H1 (cell line): ENCODE measurements at regions not wholly inside any gene's neighbourhood (a gene's known extent, or its start where the extent isn't known, plus 50 kb on each side); places are given as distances from the start of the nearest gene placed in this dataset.

Source experiments
- CTCF ChIA-PET: fragments of 300-600 bp; sonication (Branson Sonifier 250); formaldehyde crosslinking; loops from one replicate; lab custom pipeline; 2021; ENCODE audit not compliant: partially characterized antibody; lab: Charles Lee
- POLR2A ChIA-PET: fragments of 300-600 bp; sonication (Branson Sonifier 250); formaldehyde crosslinking; loops from one replicate; lab custom pipeline; 2021; ENCODE audit warnings: inconsistent platforms; ENCODE audit not compliant: partially characterized antibody; lab: Charles Lee
- DNase-seq, 2 experiments: peaks; one replicate each; pipeline versions ENCODE4 v3.0.0 to v3.0.0-alpha.2; 2010 to 2022; ENCODE audit warnings: low spot score in 2 of 2, low read depth in 1 of 2, mixed read lengths in 1 of 2
- FAIRE-seq: peaks from 2 replicates; lab custom pipeline; 2011; peaks lifted over from hg19 to GRCh38; lab: Jason Lieb, UNC
- H2AFZ ChIP-seq: 2 replicates; pipeline ENCODE4 v1.8.1; 2012; ENCODE audit warnings: low read length, inconsistent platforms
- H2AK5ac ChIP-seq: 2 replicates; pipeline ENCODE4 v1.6.1; 2013; ENCODE audit warnings: low read depth, low read length
- H2BK120ac ChIP-seq: replicated peaks from 2 replicates; pipeline ENCODE3; 2013; ENCODE audit warnings: low read depth, low read length, inconsistent platforms
- H2BK12ac ChIP-seq: 2 replicates; pipeline ENCODE4 v1.6.1; 2013; ENCODE audit warnings: low read depth, low read length
- H2BK15ac ChIP-seq: 2 replicates; pipeline ENCODE4 v1.6.1; 2013; ENCODE audit warnings: low read length
- H2BK20ac ChIP-seq: 2 replicates; pipeline ENCODE4 v1.6.1; 2013; ENCODE audit warnings: low read length
- H2BK5ac ChIP-seq: 2 replicates; pipeline ENCODE4 v1.6.1; 2013; ENCODE audit warnings: low read depth, low read length
- H3K14ac ChIP-seq: 2 replicates; pipeline ENCODE4 v1.6.1; 2013; ENCODE audit warnings: inconsistent platforms; ENCODE audit not compliant: insufficient read length
- H3K18ac ChIP-seq: 2 replicates; pipeline ENCODE4 v1.6.1; 2013; ENCODE audit warnings: low read length; ENCODE audit errors: extremely low read depth
- H3K23ac ChIP-seq: 2 replicates; pipeline ENCODE4 v1.6.1; 2013; ENCODE audit warnings: inconsistent platforms; ENCODE audit not compliant: insufficient read length
- H3K23me2 ChIP-seq: 2 replicates; pipeline ENCODE4 v1.6.1; 2013; ENCODE audit warnings: low read depth, low read length
- H3K27ac ChIP-seq: 2 replicates; pipeline ENCODE4 v1.6.1; 2011; ENCODE audit warnings: low read depth, low read length, inconsistent platforms
- H3K27me3 ChIP-seq, 4 experiments: replicated peaks in 1 of 4; 1 replicate in 1 of 4; 2 replicates in 3 of 4; pipeline versions ENCODE4 v1.6.1 to v1.8.1; 2011 to 2013; ENCODE audit warnings: low read length in 3 of 4, mild to moderate bottlenecking in 3 of 4, inconsistent platforms in 2 of 4, mixed read lengths in 2 of 4, moderate library complexity in 1 of 4; ENCODE audit not compliant: control insufficient read depth in 3 of 4, insufficient read depth in 3 of 4; ENCODE audit errors: extremely low read depth in 1 of 4
- H3K36me3 ChIP-seq, 4 experiments: 2 replicates each; pipeline versions ENCODE4 v1.6.1 to v1.8.1; 2011 to 2013; ENCODE audit warnings: mild to moderate bottlenecking in 4 of 4, low read length in 3 of 4, moderate library complexity in 2 of 4, control low read depth in 1 of 4, inconsistent platforms in 1 of 4; ENCODE audit not compliant: insufficient read depth in 4 of 4, control insufficient read depth in 2 of 4
- H3K4ac ChIP-seq: replicated peaks from 2 replicates; pipeline ENCODE3; 2013; ENCODE audit warnings: low read length, low read depth, mixed read lengths, inconsistent platforms; ENCODE audit not compliant: insufficient read length
- H3K4me1 ChIP-seq, 4 experiments: replicated peaks in 1 of 4; 1 replicate in 1 of 4; 2 replicates in 3 of 4; pipeline versions ENCODE4 v1.6.1 to v1.8.1; 2011 to 2013; ENCODE audit warnings: low read length in 3 of 4, inconsistent platforms in 2 of 4, mixed read lengths in 1 of 4; ENCODE audit not compliant: insufficient read depth in 4 of 4, control insufficient read depth in 3 of 4
- H3K4me2 ChIP-seq, 2 experiments: 2 replicates each; pipeline versions ENCODE4 v1.6.1 to v1.8.1; 2011 to 2013; ENCODE audit warnings: low read depth in 2 of 2, low read length in 2 of 2, control low read depth in 1 of 2, inconsistent platforms in 1 of 2, mild to moderate bottlenecking in 1 of 2; ENCODE audit not compliant: insufficient read depth in 1 of 2
- H3K4me3 ChIP-seq, 4 experiments: fragments of 200-600, 300-600 bp in 1 of 4; sonication (generic), shearing (Covaris generic), sonication (Bioruptor Twin) in 1 of 4; 2 replicates each; pipeline versions ENCODE4 v1.5.1 to v1.8.1; 2011 to 2016; ENCODE audit warnings: low read length in 4 of 4, low read depth in 3 of 4, control low read depth in 2 of 4, inconsistent platforms in 2 of 4, mild to moderate bottlenecking in 2 of 4, mixed read lengths in 1 of 4, moderate library complexity in 1 of 4; ENCODE audit not compliant: insufficient read depth in 2 of 4; ENCODE audit errors: extremely low read depth in 1 of 4
- H3K56ac ChIP-seq: replicated peaks from 2 replicates; pipeline ENCODE3; 2013; ENCODE audit warnings: low read depth, mild to moderate bottlenecking, mixed read lengths, low read length, inconsistent platforms; ENCODE audit not compliant: insufficient read length
- H3K79me1 ChIP-seq: 2 replicates; pipeline ENCODE4 v1.6.1; 2013; ENCODE audit warnings: low read depth, low read length, control low read depth
- H3K79me2 ChIP-seq, 2 experiments: 2 replicates each; pipeline versions ENCODE4 v1.6.1 to v1.8.1; 2012 to 2013; ENCODE audit warnings: low read length in 2 of 2, mild to moderate bottlenecking in 2 of 2, inconsistent platforms in 1 of 2; ENCODE audit not compliant: insufficient read depth in 2 of 2, control insufficient read depth in 1 of 2
- H3K9ac ChIP-seq, 4 experiments: replicated peaks in 1 of 4; 1 replicate in 1 of 4; 2 replicates in 3 of 4; pipeline versions ENCODE4 v1.6.1 to v1.8.1; 2011 to 2013; ENCODE audit warnings: low read depth in 3 of 4, low read length in 3 of 4, control low read depth in 2 of 4, mild to moderate bottlenecking in 2 of 4, moderate library complexity in 2 of 4, inconsistent platforms in 1 of 4; ENCODE audit errors: extremely low read depth in 1 of 4
- H3K9me3 ChIP-seq, 2 experiments: 2 replicates each; pipeline versions ENCODE4 v1.6.1 to v1.8.1; 2012 to 2013; ENCODE audit warnings: mild to moderate bottlenecking in 2 of 2, moderate library complexity in 2 of 2, control low read depth in 1 of 2, inconsistent platforms in 1 of 2, low read depth in 1 of 2, low read length in 1 of 2, mixed read lengths in 1 of 2; ENCODE audit not compliant: insufficient read depth in 2 of 2
- H4K20me1 ChIP-seq, 2 experiments: replicated peaks in 1 of 2; 2 replicates each; pipeline versions ENCODE3 to v1.8.1; 2011 to 2013; ENCODE audit warnings: inconsistent platforms in 2 of 2, low read length in 2 of 2, mild to moderate bottlenecking in 1 of 2; ENCODE audit not compliant: insufficient read depth in 2 of 2, control insufficient read depth in 1 of 2
- H4K5ac ChIP-seq: 2 replicates; pipeline ENCODE4 v1.6.1; 2013; ENCODE audit warnings: low read length, low read depth, mixed read lengths, inconsistent platforms; ENCODE audit not compliant: insufficient read length
- H4K8ac ChIP-seq: 2 replicates; pipeline ENCODE4 v1.8.0; 2013; ENCODE audit warnings: mild to moderate bottlenecking, moderate library complexity, low read length, inconsistent platforms; ENCODE audit not compliant: insufficient read depth; ENCODE audit errors: extremely low read depth
- H4K91ac ChIP-seq: replicated peaks from 2 replicates; pipeline ENCODE3; 2013; ENCODE audit warnings: low read length, mixed read lengths, inconsistent platforms; ENCODE audit not compliant: insufficient read length
- CBX8 ChIP-seq: fragments of 300-800, 300-1000 bp; sonication (generic); IDR thresholded peaks from 2 replicates; pipeline ENCODE4 v1.7.1; 2016; ENCODE audit warnings: low read depth, low read length, borderline replicate concordance
- CEBPB ChIP-seq: IDR thresholded peaks from 2 replicates; pipeline ENCODE4 v1.6.1; 2012; ENCODE audit warnings: low read depth, low read length
- CTCF ChIP-seq, 3 experiments: IDR thresholded peaks; 1 replicate in 2 of 3; 2 replicates in 1 of 3; pipeline versions ENCODE4 v1.5.1 to v1.6.1; 2011; ENCODE audit warnings: low read length in 3 of 3, mild to moderate bottlenecking in 3 of 3, inconsistent platforms in 2 of 3, low read depth in 1 of 3, moderate library complexity in 1 of 3; ENCODE audit not compliant: insufficient read depth in 1 of 3; ENCODE audit errors: control extremely low read depth in 1 of 3
- EP300 ChIP-seq, 2 experiments: IDR thresholded peaks; 1 replicate in 1 of 2; 2 replicates in 1 of 2; pipeline ENCODE4 v1.6.1; 2011 to 2012; ENCODE audit warnings: low read depth in 2 of 2, low read length in 2 of 2, mild to moderate bottlenecking in 2 of 2, borderline replicate concordance in 1 of 2, inconsistent platforms in 1 of 2, moderate library complexity in 1 of 2
- JUN ChIP-seq: IDR thresholded peaks from 2 replicates; pipeline ENCODE4 v1.6.1; 2011; ENCODE audit warnings: low read depth, mild to moderate bottlenecking, improper control_type of control experiment, low read length
- KDM4A ChIP-seq: IDR thresholded peaks from one replicate; pipeline ENCODE4 v1.7.1; 2012; ENCODE audit warnings: low read depth, mild to moderate bottlenecking, moderate library complexity, low read length, inconsistent platforms; ENCODE audit not compliant: severe bottlenecking
- NRF1 ChIP-seq: IDR thresholded peaks from 2 replicates; pipeline ENCODE4 v1.6.1; 2011; ENCODE audit warnings: mild to moderate bottlenecking, low read depth, low read length, improper control_type of control experiment
- POLR2AphosphoS5 ChIP-seq: IDR thresholded peaks from 2 replicates; pipeline ENCODE4 v1.6.1; 2011; ENCODE audit warnings: low read depth, low read length
- RFX5 ChIP-seq: IDR thresholded peaks from 2 replicates; pipeline ENCODE4 v1.6.1; 2011; ENCODE audit warnings: low read depth, low read length, improper control_type of control experiment, borderline replicate concordance
- SUZ12 ChIP-seq: fragments of 200-600 bp; sonication (generic); IDR thresholded peaks from 2 replicates; pipeline ENCODE4 v1.6.1; 2012; ENCODE audit warnings: mild to moderate bottlenecking, inconsistent platforms, low read length, moderate library complexity, mixed read lengths
- TAF7 ChIP-seq: optimal IDR thresholded peaks from 2 replicates; pipeline ENCODE3; 2011; ENCODE audit warnings: low read depth, mild to moderate bottlenecking, inconsistent platforms, low read length, moderate library complexity, borderline replicate concordance
- ZNF274 ChIP-seq: IDR thresholded peaks from 2 replicates; pipeline ENCODE4 v1.7.0; 2012; ENCODE audit warnings: low read length, borderline replicate concordance; ENCODE audit errors: extremely low read depth
- whole genome bisulfite sequencing, 2 experiments: shearing (Covaris generic) in 1 of 2; methylation state at CpG; one replicate each; pipeline versions ENCODE4 v1.1.6 to v1.1.7; 2013 to 2015; ENCODE audit warnings: low lambda C conversion rate in 2 of 2, mixed read lengths in 2 of 2, inconsistent platforms in 1 of 2, low coverage in 1 of 2, missing lambda C conversion rate in 1 of 2; ENCODE audit not compliant: insufficient replicate concordance in 2 of 2, insufficient coverage in 1 of 2, insufficient read length in 1 of 2; ENCODE audit errors: extremely low coverage in 1 of 2, missing lambda C conversion rate in 1 of 2; 5-methylcytosine and 5-hydroxymethylcytosine counted together

- H2BK15ac ChIP-seq: no peak overlapping the region
- TF ChIP-seq POLR2AphosphoS5 (no peak), NRF1 (no peak), ZNF274 (no peak), JUN (no peak), EP300 (IDR thresholded peaks at IDR 0.05; ENCODE audit: borderline replicate concordance in 1 of 2, low read depth in 2 of 2, low read length in 2 of 2) (no peak), SUZ12 (no peak), CEBPB (no peak), KDM4A (no peak), CTCF (IDR thresholded peaks at IDR 0.05; ENCODE audit: control extremely low read depth in 1 of 3, insufficient read depth in 1 of 3, low read depth in 1 of 3, low read length in 3 of 3) (no peak), RFX5 (no peak), CBX8 (no peak), TAF7 (no peak)
These were observed 52.2 kb downstream of the POLR1D start for GRCh38 chr13:27673911-27674310.

More at GRCh38 chr13:27673911-27674310, 52.2 kb downstream of the POLR1D start:
- H3K9me3 ChIP-seq: 0 out of 4 replicates have a peak, but pooled peaks cover 0 to 2% of the 10 kb centered on the region in 2 experiments
- no peak overlapping the region for H3K27ac ChIP-seq
- no peak overlapping the region for H3K14ac ChIP-seq
- no peak overlapping the region for H3K18ac ChIP-seq
- H2BK12ac ChIP-seq: no peak overlapping the region
- no peak overlapping the region for H2AK5ac ChIP-seq
- POLR2A ChIA-PET: no interaction called here
- H2BK120ac ChIP-seq: no peak overlapping the region
- H2BK5ac ChIP-seq: no peak overlapping the region
- no peak overlapping the region for H4K91ac ChIP-seq
- H3K9ac ChIP-seq: no peak overlapping the region
- H3K36me3 ChIP-seq: no peaks in the 10 kb centered on the region
- no peaks in the 10 kb centered on the region for H3K4me1 ChIP-seq
- H4K5ac ChIP-seq: no peak overlapping the region
- H3K79me2 ChIP-seq: no peaks in the 10 kb centered on the region
- no peak overlapping the region for H3K56ac ChIP-seq
- DNase-seq (no peak), FAIRE-seq (no peak)
- no peak overlapping the region for H3K4ac ChIP-seq
- H3K23ac ChIP-seq: no peak overlapping the region
- no peak overlapping the region for H2BK20ac ChIP-seq
- CTCF ChIA-PET: interaction anchor here (0.6 to 2.1 kb wide), 5 partner anchors 9 to 153 kb away, joined by 3 to 9 read pairs (median 3); no protein-coding TSS in a partner anchor
- H2AFZ ChIP-seq: no peak overlapping the region
- H4K20me1 ChIP-seq: no peaks in the 10 kb centered on the region
- H3K23me2 ChIP-seq: no peaks in the 10 kb centered on the region
- H4K8ac ChIP-seq: no peak overlapping the region
- no peak overlapping the region for H3K4me2 ChIP-seq
- no peaks in the 10 kb centered on the region for H3K27me3 ChIP-seq
- no peak overlapping the region for H3K4me3 ChIP-seq
- no peaks in the 10 kb centered on the region for H3K79me1 ChIP-seq
- 95% methylated on average over 1 of the region's 1 CpG; no CpG with 5 or more reads in 1 of the 2 experiments for WGBS, 2 experiments
